ENCODE measurements at regions not wholly inside any gene's neighbourhood (a gene's known extent, or its start where the extent isn't known, plus 50 kb on each side); places are given as distances from the start of the nearest gene placed in this dataset.

DNA sequence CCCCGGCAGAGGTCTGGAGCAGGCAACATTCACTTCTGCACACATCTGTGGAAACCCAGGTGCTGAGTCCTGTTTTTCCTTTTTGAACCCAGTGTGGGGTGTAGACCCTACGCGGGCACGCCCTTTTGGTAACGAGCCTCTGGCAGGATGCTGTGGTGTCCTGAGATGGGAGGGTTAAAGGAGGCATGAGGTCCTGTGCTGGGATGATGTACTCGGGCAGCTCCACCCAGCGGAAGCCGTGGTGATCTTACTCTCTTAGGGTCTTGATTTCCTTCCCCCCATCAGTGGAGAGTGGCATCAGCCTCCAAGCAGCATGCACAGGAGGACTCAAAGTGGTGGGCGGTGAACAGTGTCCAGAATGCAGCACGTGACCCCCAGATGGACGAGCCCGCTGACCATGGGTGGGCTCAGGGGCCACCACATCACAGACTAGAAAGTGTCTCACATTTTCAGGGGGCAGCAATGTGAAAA lies 148.6 kb downstream of the DNAJB6 start:
- no peaks in the 10 kb centered on the region for H3K27me3 ChIP-seq (ENCODE audit: insufficient read depth, poor library complexity, severe bottlenecking)
- no peak for TF ChIP-seq GABPA (IDR thresholded peaks at IDR 0.05; ENCODE audit: low read depth)
- no peak for TF ChIP-seq POLR2AphosphoS5 (IDR thresholded peaks at IDR 0.05; ENCODE audit: low read depth)
- TF ChIP-seq, protein P1, sequence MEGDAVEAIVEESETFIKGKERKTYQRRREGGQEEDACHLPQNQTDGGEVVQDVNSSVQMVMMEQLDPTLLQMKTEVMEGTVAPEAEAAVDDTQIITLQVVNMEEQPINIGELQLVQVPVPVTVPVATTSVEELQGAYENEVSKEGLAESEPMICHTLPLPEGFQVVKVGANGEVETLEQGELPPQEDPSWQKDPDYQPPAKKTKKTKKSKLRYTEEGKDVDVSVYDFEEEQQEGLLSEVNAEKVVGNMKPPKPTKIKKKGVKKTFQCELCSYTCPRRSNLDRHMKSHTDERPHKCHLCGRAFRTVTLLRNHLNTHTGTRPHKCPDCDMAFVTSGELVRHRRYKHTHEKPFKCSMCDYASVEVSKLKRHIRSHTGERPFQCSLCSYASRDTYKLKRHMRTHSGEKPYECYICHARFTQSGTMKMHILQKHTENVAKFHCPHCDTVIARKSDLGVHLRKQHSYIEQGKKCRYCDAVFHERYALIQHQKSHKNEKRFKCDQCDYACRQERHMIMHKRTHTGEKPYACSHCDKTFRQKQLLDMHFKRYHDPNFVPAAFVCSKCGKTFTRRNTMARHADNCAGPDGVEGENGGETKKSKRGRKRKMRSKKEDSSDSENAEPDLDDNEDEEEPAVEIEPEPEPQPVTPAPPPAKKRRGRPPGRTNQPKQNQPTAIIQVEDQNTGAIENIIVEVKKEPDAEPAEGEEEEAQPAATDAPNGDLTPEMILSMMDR (IDR thresholded peaks at IDR 0.05; ENCODE audit: insufficient read depth, low read length), result no peak
- no peak for TF ChIP-seq SPI1 (IDR thresholded peaks at IDR 0.05; ENCODE audit: borderline replicate concordance, low read depth)
- TF ChIP-seq, protein P2, sequence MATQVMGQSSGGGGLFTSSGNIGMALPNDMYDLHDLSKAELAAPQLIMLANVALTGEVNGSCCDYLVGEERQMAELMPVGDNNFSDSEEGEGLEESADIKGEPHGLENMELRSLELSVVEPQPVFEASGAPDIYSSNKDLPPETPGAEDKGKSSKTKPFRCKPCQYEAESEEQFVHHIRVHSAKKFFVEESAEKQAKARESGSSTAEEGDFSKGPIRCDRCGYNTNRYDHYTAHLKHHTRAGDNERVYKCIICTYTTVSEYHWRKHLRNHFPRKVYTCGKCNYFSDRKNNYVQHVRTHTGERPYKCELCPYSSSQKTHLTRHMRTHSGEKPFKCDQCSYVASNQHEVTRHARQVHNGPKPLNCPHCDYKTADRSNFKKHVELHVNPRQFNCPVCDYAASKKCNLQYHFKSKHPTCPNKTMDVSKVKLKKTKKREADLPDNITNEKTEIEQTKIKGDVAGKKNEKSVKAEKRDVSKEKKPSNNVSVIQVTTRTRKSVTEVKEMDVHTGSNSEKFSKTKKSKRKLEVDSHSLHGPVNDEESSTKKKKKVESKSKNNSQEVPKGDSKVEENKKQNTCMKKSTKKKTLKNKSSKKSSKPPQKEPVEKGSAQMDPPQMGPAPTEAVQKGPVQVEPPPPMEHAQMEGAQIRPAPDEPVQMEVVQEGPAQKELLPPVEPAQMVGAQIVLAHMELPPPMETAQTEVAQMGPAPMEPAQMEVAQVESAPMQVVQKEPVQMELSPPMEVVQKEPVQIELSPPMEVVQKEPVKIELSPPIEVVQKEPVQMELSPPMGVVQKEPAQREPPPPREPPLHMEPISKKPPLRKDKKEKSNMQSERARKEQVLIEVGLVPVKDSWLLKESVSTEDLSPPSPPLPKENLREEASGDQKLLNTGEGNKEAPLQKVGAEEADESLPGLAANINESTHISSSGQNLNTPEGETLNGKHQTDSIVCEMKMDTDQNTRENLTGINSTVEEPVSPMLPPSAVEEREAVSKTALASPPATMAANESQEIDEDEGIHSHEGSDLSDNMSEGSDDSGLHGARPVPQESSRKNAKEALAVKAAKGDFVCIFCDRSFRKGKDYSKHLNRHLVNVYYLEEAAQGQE (IDR thresholded peaks at IDR 0.05; ENCODE audit: insufficient replicate concordance, low read depth), result no peak
- H3K4me3 ChIP-seq (replicated peaks; ENCODE audit: insufficient read depth, low read length), result no peak overlapping the region
- DNase-seq (ENCODE audit: low read depth in 1 of 2, low spot score in 1 of 2), result no peak
- no peak overlapping the region for H3K27ac ChIP-seq (replicated peaks)

DNA sequence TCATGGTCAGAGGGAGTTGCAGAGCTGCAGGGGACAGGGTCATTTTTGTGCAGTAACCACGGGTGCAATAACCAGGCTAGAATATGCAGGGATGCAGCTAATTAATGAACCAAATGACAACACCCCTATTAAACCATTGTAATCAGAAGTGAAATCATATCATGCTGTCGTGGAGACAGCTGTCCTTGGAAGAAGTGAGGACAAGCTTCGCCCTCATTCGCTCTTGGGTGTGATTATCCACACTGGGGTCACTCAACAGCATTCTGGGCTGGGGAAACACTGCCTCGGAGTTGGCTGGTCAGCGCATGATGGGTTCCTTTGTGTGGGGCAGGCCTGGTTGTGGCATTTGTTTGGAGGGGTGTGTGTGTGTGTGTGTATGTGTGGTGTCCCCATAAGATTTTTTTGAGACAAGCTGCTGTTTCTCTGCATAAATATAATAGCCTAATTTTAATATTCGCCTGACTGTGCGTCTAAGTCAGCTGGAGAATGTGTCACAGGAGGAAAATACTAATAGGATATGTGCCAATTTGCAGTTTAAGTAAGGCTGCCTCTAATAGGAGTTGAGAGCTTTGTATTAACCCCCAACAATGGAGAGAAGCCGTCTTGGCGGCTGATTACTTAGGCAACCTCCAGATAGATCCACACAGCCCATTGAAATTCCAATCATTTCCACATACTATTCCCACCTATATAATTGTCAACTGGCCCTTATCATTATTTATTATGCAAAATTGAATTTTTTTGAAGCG lies 149.4 kb downstream of the DNAJB6 start:
- no peak overlapping the region for H3K4me3 ChIP-seq (replicated peaks; ENCODE audit: insufficient read depth, low read length)
- H3K27me3 ChIP-seq (ENCODE audit: insufficient read depth, poor library complexity, severe bottlenecking), result no peaks in the 10 kb centered on the region
- TF ChIP-seq GABPA (IDR thresholded peaks at IDR 0.05; ENCODE audit: low read depth) (no peak), POLR2AphosphoS5 (IDR thresholded peaks at IDR 0.05; ENCODE audit: low read depth) (no peak), SPI1 (IDR thresholded peaks at IDR 0.05; ENCODE audit: borderline replicate concordance, low read depth) (no peak)
- TF ChIP-seq, protein P1 (IDR thresholded peaks at IDR 0.05; ENCODE audit: insufficient read depth, low read length), result no peak
- TF ChIP-seq, protein P2 (IDR thresholded peaks at IDR 0.05; ENCODE audit: insufficient replicate concordance, low read depth), result no peak
- no peak overlapping the region for H3K27ac ChIP-seq (replicated peaks)
- DNase-seq (ENCODE audit: low read depth in 1 of 2, low spot score in 1 of 2), result no peak

DNA sequence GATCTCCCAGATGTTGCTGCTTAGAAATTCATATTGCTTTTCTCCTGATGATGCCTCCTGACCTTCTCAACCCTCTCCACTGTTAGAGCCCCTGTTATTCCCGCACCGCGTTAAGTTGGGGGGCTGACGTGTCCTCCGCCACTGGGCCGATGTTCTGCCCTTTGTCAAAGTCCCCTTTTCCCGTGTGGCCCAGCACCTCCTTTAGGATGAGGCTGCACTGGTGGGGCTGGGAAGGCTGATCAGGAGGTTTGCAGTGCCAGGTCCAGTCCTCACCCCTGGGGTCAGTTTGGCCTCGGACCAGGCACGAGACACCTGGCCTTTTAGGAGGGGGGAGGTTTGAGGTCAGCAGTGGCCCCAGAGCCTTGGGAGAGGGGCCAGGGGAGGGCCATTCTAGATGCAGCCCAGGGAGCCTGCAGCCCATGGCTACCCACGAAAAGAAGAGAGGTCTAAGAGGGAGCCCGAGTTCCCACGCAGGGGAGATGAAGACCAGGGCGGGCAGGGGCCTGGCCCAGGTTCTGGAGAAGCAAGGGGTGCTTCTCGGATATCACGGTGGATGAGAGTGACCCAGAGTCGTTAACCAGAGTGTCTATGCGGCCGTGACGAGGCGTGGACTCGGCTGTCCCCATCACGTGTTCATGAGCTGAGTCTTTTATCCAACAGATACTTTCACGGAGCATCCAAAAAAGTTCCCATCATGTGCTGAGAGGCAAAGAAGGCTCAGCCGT lies 150.4 kb downstream of the DNAJB6 start:
- DNase-seq (ENCODE audit: low read depth in 1 of 2, low spot score in 1 of 2), result no peak
- Histone ChIP-seq H3K27ac (replicated peaks) (no peak overlapping the region), H3K4me3 (replicated peaks; ENCODE audit: insufficient read depth, low read length) (no peak overlapping the region), H3K27me3 (ENCODE audit: insufficient read depth, poor library complexity, severe bottlenecking) (no peaks in the 10 kb centered on the region)
- no peak for TF ChIP-seq GABPA (IDR thresholded peaks at IDR 0.05; ENCODE audit: low read depth)
- TF ChIP-seq, protein P2 (IDR thresholded peaks at IDR 0.05; ENCODE audit: insufficient replicate concordance, low read depth), result no peak

All from HL-60 (cell line).